22Rv1 (cell line): ENCODE measurements at regions not wholly inside any gene's neighbourhood (a gene's known extent, or its start where the extent isn't known, plus 50 kb on each side); places are given as distances from the start of the nearest gene placed in this dataset.
A peak's percentile ranks its signal among the peaks of the same experiment; 100 is the strongest.

ENCODE experiments used
- H3K27ac ChIP-seq: fragments of 450-650 bp; 2 replicates; pipeline ENCODE4 v1.5.1; 2017
- ZFX ChIP-seq: fragments of 450-650 bp; IDR thresholded peaks from 2 replicates; pipeline ENCODE4 v1.6.1; 2017; ENCODE audit warnings: antibody characterized with exemption, borderline replicate concordance
- TF ChIP-seq, protein P1 (sequence below): fragments of 450-650 bp; IDR thresholded peaks from 2 replicates; pipeline ENCODE4 v1.5.1; 2017; ENCODE audit warnings: mild to moderate bottlenecking

DNA sequence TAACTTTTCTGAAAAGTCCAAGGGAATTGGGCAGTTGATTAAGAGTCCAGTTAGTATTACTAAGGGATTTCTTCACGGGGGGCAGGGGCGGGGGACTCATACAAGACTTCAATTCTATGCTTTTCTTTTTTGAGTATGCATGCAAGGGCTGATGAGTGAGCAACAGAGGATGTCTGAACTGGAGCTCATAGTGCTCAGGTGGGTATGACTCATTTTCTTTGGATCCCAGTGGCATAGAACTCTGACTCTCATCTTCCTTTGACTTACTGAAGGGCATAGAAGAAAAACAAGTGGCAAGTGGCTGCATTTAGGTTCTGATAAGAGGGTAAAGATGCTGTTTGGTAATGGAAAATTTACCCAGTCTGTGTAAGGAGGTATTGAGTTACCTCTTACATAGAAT lies 749.2 kb downstream of the NOVA1 start:
- no peak overlapping the region for H3K27ac ChIP-seq
- TF ChIP-seq, protein P1, sequence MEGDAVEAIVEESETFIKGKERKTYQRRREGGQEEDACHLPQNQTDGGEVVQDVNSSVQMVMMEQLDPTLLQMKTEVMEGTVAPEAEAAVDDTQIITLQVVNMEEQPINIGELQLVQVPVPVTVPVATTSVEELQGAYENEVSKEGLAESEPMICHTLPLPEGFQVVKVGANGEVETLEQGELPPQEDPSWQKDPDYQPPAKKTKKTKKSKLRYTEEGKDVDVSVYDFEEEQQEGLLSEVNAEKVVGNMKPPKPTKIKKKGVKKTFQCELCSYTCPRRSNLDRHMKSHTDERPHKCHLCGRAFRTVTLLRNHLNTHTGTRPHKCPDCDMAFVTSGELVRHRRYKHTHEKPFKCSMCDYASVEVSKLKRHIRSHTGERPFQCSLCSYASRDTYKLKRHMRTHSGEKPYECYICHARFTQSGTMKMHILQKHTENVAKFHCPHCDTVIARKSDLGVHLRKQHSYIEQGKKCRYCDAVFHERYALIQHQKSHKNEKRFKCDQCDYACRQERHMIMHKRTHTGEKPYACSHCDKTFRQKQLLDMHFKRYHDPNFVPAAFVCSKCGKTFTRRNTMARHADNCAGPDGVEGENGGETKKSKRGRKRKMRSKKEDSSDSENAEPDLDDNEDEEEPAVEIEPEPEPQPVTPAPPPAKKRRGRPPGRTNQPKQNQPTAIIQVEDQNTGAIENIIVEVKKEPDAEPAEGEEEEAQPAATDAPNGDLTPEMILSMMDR: no peak
- TF ChIP-seq ZFX: no peak

- TF ChIP-seq ZFX: no peak
- TF ChIP-seq, protein P1: no peak
- no peak overlapping the region for H3K27ac ChIP-seq
These were observed 751.6 kb downstream of the NOVA1 start for GRCh38 chr14:25846246-25846645.

DNA sequence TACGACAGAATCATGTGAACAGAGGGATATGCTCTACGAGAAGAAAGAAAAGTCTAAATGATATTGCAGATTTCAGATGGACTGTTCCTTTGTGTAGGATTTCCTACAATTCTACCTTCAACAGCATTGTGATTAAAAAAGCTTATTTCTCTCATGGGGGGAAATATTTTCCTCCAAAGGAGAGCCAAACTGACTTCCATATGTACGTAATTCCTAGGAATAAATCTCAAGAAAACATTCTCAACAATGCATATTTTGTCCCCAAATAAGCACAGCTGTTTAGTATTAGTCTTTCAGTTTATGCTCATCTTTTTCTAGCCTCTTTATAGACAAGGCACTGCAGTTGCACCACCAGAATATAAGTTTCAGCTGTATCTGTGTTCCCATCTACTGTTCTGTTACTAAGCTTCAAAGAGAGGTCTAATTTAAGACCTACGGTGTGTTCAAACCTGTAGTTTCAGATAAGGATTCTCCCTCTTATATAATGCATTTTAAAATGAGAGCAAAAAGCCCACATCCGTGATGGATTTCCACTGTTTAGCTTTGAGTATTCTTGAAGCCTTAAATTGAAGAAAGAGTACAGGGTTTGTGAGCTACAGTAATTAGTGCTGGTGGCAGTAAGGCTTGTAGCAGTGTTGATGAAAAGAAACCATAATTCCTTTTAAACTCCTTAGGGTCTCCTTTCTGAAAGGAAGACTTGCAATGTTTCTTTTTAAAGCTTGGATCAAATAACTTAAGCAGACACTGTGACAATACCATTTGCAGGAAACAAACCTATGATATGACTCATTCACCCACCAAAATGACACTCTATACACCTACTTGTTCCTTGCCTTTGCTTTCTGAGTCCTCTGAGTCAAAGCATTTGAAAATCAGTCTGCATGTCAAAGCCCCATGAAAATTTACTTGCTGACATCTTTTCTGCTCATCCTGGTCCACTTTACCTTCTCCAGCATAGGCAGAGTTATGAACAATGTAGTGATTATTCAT lies 754.1 kb downstream of the NOVA1 start:
- peak overlapping the region; percentile 65; the same call in 1 of the 2 replicates for H3K27ac ChIP-seq
- TF ChIP-seq, protein P1: no peak
- TF ChIP-seq ZFX: no peak

GRCh38 chr14:25841226-25841625 lies 756.6 kb downstream of the NOVA1 start:
- peak overlapping the region; percentile 65 for H3K27ac ChIP-seq
- TF ChIP-seq, protein P1: no peak
- no peak for TF ChIP-seq ZFX

GRCh38 chr14:25837551-25837965 lies 760.3 kb downstream of the NOVA1 start:
- H3K27ac ChIP-seq: no peak overlapping the region
- TF ChIP-seq ZFX: no peak
- TF ChIP-seq, protein P1: no peak

DNA sequence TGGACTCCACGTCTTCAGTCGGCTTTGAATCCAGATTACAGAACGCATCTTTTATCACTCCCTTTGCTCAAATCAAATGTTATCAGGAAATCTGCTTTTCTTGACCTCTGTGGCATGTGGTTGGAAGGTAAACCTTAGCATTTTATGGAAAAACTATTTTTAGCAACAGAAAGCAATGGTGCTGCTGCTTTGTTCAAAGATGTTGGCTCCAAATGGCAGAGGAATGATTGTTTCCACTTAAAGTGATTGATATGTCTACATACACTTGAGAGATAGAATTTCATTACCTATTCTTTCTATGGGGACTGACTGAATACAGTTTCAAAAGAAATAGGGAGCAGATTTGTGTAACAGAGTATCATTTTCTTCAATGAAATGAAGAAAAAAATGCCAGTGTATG lies 761.2 kb downstream of the NOVA1 start:
- TF ChIP-seq, protein P1: no peak
- no peak for TF ChIP-seq ZFX
- no peak overlapping the region for H3K27ac ChIP-seq
